Parathyroid adenoma (tissue), 2 donors: ENCODE measurements at regions not wholly inside any gene's neighbourhood (a gene's known extent, or its start where the extent isn't known, plus 50 kb on each side); places are given as distances from the start of the nearest gene placed in this dataset.

Experiments used
- H2AFZ ChIP-seq: fragments of 300-600 bp; sonication (generic); one replicate; pipeline ENCODE4 v1.7.0; 2017; ENCODE audit warnings: antibody characterized with exemption, mild to moderate bottlenecking
- H3K27ac ChIP-seq: fragments of 300-600 bp; sonication (generic); one replicate; pipeline ENCODE4 v1.7.0; 2017
- H3K27me3 ChIP-seq: fragments of 300-600 bp; sonication (generic); one replicate; pipeline ENCODE4 v1.7.0; 2017; ENCODE audit warnings: low read length; ENCODE audit not compliant: control insufficient read depth, insufficient read depth
- H3K36me3 ChIP-seq: fragments of 300-600 bp; sonication (generic); one replicate; pipeline ENCODE4 v1.7.0; 2017; ENCODE audit warnings: low read length; ENCODE audit not compliant: control insufficient read depth, insufficient read depth
- H3K4me1 ChIP-seq: fragments of 300-600 bp; sonication (generic); one replicate; pipeline ENCODE4 v1.7.0; 2017; ENCODE audit warnings: control low read depth
- H3K4me2 ChIP-seq: fragments of 300-600 bp; sonication (generic); one replicate; pipeline ENCODE4 v1.7.0; 2017; ENCODE audit warnings: low read length
- H3K4me3 ChIP-seq: fragments of 300-600 bp; sonication (generic); one replicate; pipeline ENCODE4 v1.7.0; 2017; ENCODE audit warnings: low read depth, low read length
- H3K79me2 ChIP-seq: fragments of 300-600 bp; sonication (generic); one replicate; pipeline ENCODE4 v1.7.0; 2017; ENCODE audit warnings: control low read depth
- H3K9ac ChIP-seq: fragments of 300-600 bp; sonication (generic); one replicate; pipeline ENCODE4 v1.7.0; 2017; ENCODE audit warnings: mild to moderate bottlenecking
- H3K9me3 ChIP-seq: fragments of 300-600 bp; sonication (generic); one replicate; pipeline ENCODE4 v1.7.0; 2017; ENCODE audit warnings: low read length; ENCODE audit not compliant: control insufficient read depth
- TF ChIP-seq, protein P1 (sequence below): fragments of 300-600 bp; sonication (generic); IDR thresholded peaks from one replicate; pipeline ENCODE4 v1.7.0; 2017; ENCODE audit warnings: antibody characterized with exemption, mild to moderate bottlenecking
- donor health status: primary hyperparathyroidism.

DNA sequence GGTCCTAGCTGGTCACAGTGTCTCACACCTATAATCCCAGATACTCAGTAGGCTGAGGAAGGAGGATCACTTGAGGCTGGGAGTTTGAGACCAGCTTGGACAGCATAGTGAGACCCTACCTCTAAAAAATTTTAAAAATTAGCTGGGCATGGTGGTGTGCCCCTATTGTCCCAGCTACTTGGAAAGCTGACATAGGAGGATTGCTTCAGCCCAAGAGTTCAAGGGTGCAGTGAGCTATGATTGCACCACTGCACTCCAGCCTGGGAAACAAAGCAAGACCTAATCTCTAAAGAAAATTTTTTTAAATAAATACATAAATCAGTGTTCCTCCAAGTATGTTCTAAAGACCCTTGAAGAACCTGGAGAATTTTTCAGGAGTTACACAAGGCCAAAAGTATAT lies 50.6 kb upstream of the GNAO1 start:
- H2AFZ ChIP-seq: no peak overlapping the region
- no peak overlapping the region for H3K4me3 ChIP-seq
- no peak overlapping the region for H3K4me2 ChIP-seq
- peaks cover 2% of the 10 kb centered on the region for H3K4me1 ChIP-seq
- no peaks in the 10 kb centered on the region for H3K27me3 ChIP-seq
- TF ChIP-seq, protein P1, sequence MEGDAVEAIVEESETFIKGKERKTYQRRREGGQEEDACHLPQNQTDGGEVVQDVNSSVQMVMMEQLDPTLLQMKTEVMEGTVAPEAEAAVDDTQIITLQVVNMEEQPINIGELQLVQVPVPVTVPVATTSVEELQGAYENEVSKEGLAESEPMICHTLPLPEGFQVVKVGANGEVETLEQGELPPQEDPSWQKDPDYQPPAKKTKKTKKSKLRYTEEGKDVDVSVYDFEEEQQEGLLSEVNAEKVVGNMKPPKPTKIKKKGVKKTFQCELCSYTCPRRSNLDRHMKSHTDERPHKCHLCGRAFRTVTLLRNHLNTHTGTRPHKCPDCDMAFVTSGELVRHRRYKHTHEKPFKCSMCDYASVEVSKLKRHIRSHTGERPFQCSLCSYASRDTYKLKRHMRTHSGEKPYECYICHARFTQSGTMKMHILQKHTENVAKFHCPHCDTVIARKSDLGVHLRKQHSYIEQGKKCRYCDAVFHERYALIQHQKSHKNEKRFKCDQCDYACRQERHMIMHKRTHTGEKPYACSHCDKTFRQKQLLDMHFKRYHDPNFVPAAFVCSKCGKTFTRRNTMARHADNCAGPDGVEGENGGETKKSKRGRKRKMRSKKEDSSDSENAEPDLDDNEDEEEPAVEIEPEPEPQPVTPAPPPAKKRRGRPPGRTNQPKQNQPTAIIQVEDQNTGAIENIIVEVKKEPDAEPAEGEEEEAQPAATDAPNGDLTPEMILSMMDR: no peak
- no peak overlapping the region for H3K27ac ChIP-seq
- H3K9ac ChIP-seq: no peak overlapping the region
- H3K9me3 ChIP-seq: no peaks in the 10 kb centered on the region
- H3K79me2 ChIP-seq: no peaks in the 10 kb centered on the region
- no peaks in the 10 kb centered on the region for H3K36me3 ChIP-seq

- H3K9ac ChIP-seq: no peak overlapping the region
- peaks cover 2% of the 10 kb centered on the region for H3K4me1 ChIP-seq
- no peak overlapping the region for H3K27ac ChIP-seq
- no peaks in the 10 kb centered on the region for H3K36me3 ChIP-seq
- no peak overlapping the region for H3K4me3 ChIP-seq
- TF ChIP-seq, protein P1: no peak
- no peaks in the 10 kb centered on the region for H3K9me3 ChIP-seq
- H3K4me2 ChIP-seq: no peak overlapping the region
- no peaks in the 10 kb centered on the region for H3K27me3 ChIP-seq
- no peak overlapping the region for H2AFZ ChIP-seq
- no peaks in the 10 kb centered on the region for H3K79me2 ChIP-seq
Observed at GRCh38 chr16:56137269-56137668, 54.0 kb upstream of the GNAO1 start.

GRCh38 chr16:56136256-56136655 lies 55.0 kb upstream of the GNAO1 start:
- Histone ChIP-seq H3K27me3 (no peaks in the 10 kb centered on the region), H3K9ac (no peak overlapping the region), H3K4me3 (no peak overlapping the region), H2AFZ (no peak overlapping the region), H3K4me1 (peaks cover 2% of the 10 kb centered on the region), H3K79me2 (no peaks in the 10 kb centered on the region), H3K4me2 (no peak overlapping the region), H3K36me3 (no peaks in the 10 kb centered on the region), H3K9me3 (no peaks in the 10 kb centered on the region), H3K27ac (no peak overlapping the region)
- TF ChIP-seq, protein P1: no peak

DNA sequence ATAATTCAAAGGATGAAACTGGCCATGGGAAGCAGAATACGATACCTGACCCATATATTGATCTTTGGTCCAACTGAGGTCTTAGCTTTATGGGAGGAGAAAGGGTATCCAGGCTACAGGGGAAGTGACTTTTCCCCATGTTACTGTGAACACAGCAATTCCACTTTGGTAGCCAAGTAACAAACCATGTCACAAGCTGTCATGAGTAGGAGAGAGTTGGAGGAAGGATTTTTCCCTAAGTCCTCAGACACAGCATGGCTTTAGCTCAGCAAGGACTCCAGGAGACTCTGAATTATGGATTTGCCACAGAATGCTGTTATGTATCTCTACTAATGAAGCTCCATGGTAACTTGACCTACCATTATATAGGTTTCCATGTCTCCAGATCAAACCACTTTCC lies 56.5 kb upstream of the GNAO1 start:
- Histone ChIP-seq H3K27me3 (no peaks in the 10 kb centered on the region), H3K79me2 (no peaks in the 10 kb centered on the region), H3K9me3 (no peaks in the 10 kb centered on the region), H3K36me3 (no peaks in the 10 kb centered on the region), H3K4me3 (no peak overlapping the region), H3K9ac (no peak overlapping the region), H3K4me1 (peaks cover 2% of the 10 kb centered on the region), H2AFZ (no peak overlapping the region), H3K27ac (no peak overlapping the region), H3K4me2 (no peak overlapping the region)
- TF ChIP-seq, protein P1: no peak

GRCh38 chr16:56125922-56126321 lies 65.4 kb upstream of the GNAO1 start:
- Histone ChIP-seq H3K4me3 (no peak overlapping the region), H3K4me2 (no peak overlapping the region), H2AFZ (no peak overlapping the region), H3K9ac (no peak overlapping the region), H3K79me2 (no peaks in the 10 kb centered on the region), H3K27ac (no peak overlapping the region), H3K27me3 (no peaks in the 10 kb centered on the region), H3K4me1 (no peaks in the 10 kb centered on the region), H3K9me3 (no peaks in the 10 kb centered on the region), H3K36me3 (no peaks in the 10 kb centered on the region)
- TF ChIP-seq, protein P1: no peak
